Astrocyte (in vitro differentiated cells and primary cell): ENCODE measurements at regions not wholly inside any gene's neighbourhood (a gene's known extent, or its start where the extent isn't known, plus 50 kb on each side); places are given as distances from the start of the nearest gene placed in this dataset.

Experiments
- DNase-seq: peaks from one replicate; pipeline ENCODE4 v3.0.0-alpha.2; 2010; ENCODE audit warnings: low read depth
- FAIRE-seq: peaks from 2 replicates; lab custom pipeline; 2011; peaks lifted over from hg19 to GRCh38; lab: Jason Lieb, UNC
- H2AFZ ChIP-seq: 2 replicates; pipeline ENCODE4 v1.6.0; 2012; ENCODE audit warnings: low read depth, low read length, inconsistent platforms
- H3K27ac ChIP-seq: 2 replicates; pipeline ENCODE4 v1.5.1; 2011; ENCODE audit warnings: low read depth, low read length, inconsistent platforms
- H3K27me3 ChIP-seq: 2 replicates; pipeline ENCODE4 v1.6.0; 2011; ENCODE audit warnings: low read length, inconsistent platforms; ENCODE audit not compliant: insufficient read depth
- H3K36me3 ChIP-seq: 2 replicates; pipeline ENCODE4 v1.5.1; 2011; ENCODE audit warnings: low read length, inconsistent platforms; ENCODE audit not compliant: insufficient read depth
- H3K4me1 ChIP-seq: 2 replicates; pipeline ENCODE4 v1.5.1; 2011; ENCODE audit warnings: low read length, inconsistent platforms; ENCODE audit not compliant: insufficient read depth
- H3K4me2 ChIP-seq: 2 replicates; pipeline ENCODE4 v1.6.0; 2012; ENCODE audit warnings: low read length, inconsistent platforms
- H3K4me3 ChIP-seq: 2 replicates; pipeline ENCODE4 v1.5.1; 2011; ENCODE audit warnings: low read depth, mild to moderate bottlenecking, low read length, inconsistent platforms; ENCODE audit not compliant: insufficient read depth
- H3K79me2 ChIP-seq: 2 replicates; pipeline ENCODE4 v1.6.0; 2012; ENCODE audit warnings: mild to moderate bottlenecking, low read length, inconsistent platforms; ENCODE audit not compliant: insufficient read depth
- H3K9ac ChIP-seq: 2 replicates; pipeline ENCODE4 v1.6.0; 2012; ENCODE audit warnings: mild to moderate bottlenecking, low read length, inconsistent platforms
- H3K9me3 ChIP-seq: 2 replicates; pipeline ENCODE4 v1.5.1; 2012; ENCODE audit warnings: low read depth, mild to moderate bottlenecking, low read length, inconsistent platforms; ENCODE audit not compliant: insufficient read depth
- H4K20me1 ChIP-seq: 2 replicates; pipeline ENCODE4 v1.6.0; 2012; ENCODE audit warnings: low read length, inconsistent platforms; ENCODE audit not compliant: insufficient read depth
- H3K27ac Mint-ChIP-seq: one replicate; pipeline ENCODE4 v1.8.0; 2021; ENCODE audit warnings: mild to moderate bottlenecking, mixed read lengths; ENCODE audit not compliant: unreplicated experiment
- H3K27me3 Mint-ChIP-seq: one replicate; pipeline ENCODE4 v1.8.0; 2021; ENCODE audit warnings: low read depth, mixed read lengths; ENCODE audit not compliant: unreplicated experiment
- H3K36me3 Mint-ChIP-seq: one replicate; pipeline ENCODE4 v1.8.0; 2021; ENCODE audit warnings: low read depth, mixed read lengths; ENCODE audit not compliant: unreplicated experiment
- H3K4me1 Mint-ChIP-seq: one replicate; pipeline ENCODE4 v1.8.0; 2021; ENCODE audit warnings: low read depth, mixed read lengths; ENCODE audit not compliant: unreplicated experiment
- H3K4me3 Mint-ChIP-seq: one replicate; pipeline ENCODE4 v1.8.0; 2021; ENCODE audit warnings: mild to moderate bottlenecking, moderate library complexity, mixed read lengths; ENCODE audit not compliant: unreplicated experiment
- H3K9me3 Mint-ChIP-seq: one replicate; pipeline ENCODE4 v1.8.0; 2021; ENCODE audit warnings: mild to moderate bottlenecking, mixed read lengths; ENCODE audit not compliant: unreplicated experiment
- CTCF ChIP-seq: IDR thresholded peaks from 2 replicates; pipeline ENCODE4 v1.5.1; 2011; ENCODE audit warnings: low read depth, mild to moderate bottlenecking, inconsistent platforms, low read length, moderate library complexity; ENCODE audit not compliant: insufficient read depth
- EZH2 ChIP-seq: IDR thresholded peaks from 2 replicates; pipeline ENCODE4 v1.6.1; 2012; ENCODE audit warnings: mild to moderate bottlenecking, low read length, inconsistent platforms; ENCODE audit not compliant: insufficient read depth

- TF ChIP-seq EZH2: no peak
- TF ChIP-seq CTCF: no peak
- H4K20me1 ChIP-seq: no peaks in the 10 kb centered on the region
- DNase-seq (no peak), FAIRE-seq (no peak)
- no peaks in the 10 kb centered on the region for H3K36me3 ChIP-seq
- no peak overlapping the region for H3K9ac ChIP-seq
- H3K4me2 ChIP-seq: no peak overlapping the region
- no peaks in the 10 kb centered on the region for H3K9me3 ChIP-seq
- Mint-ChIP-seq H3K4me1 (peaks cover 4% of the 10 kb centered on the region), H3K27me3 (no peaks in the 10 kb centered on the region), H3K9me3 (peaks cover 2% of the 10 kb centered on the region), H3K27ac (no peak overlapping the region), H3K36me3 (no peaks in the 10 kb centered on the region), H3K4me3 (no peak overlapping the region)
- no peaks in the 10 kb centered on the region for H3K4me1 ChIP-seq
- H3K27me3 ChIP-seq: no peaks in the 10 kb centered on the region
- no peak overlapping the region for H3K27ac ChIP-seq
- no peak overlapping the region for H3K4me3 ChIP-seq
- no peak overlapping the region for H2AFZ ChIP-seq
- H3K79me2 ChIP-seq: no peaks in the 10 kb centered on the region
Observed at GRCh38 chr13:72230131-72230530, 363.1 kb upstream of the DACH1 start.

GRCh38 chr13:72229067-72229466, 362.1 kb upstream of the DACH1 start:
- H3K9me3 Mint-ChIP-seq: no peaks in the 10 kb centered on the region
- Histone ChIP-seq H3K9me3 (no peaks in the 10 kb centered on the region), H3K4me3 (no peak overlapping the region), H3K4me2 (no peak overlapping the region), H3K36me3 (no peaks in the 10 kb centered on the region), H3K27me3 (no peaks in the 10 kb centered on the region), H4K20me1 (no peaks in the 10 kb centered on the region), H3K9ac (no peak overlapping the region), H3K27ac (no peak overlapping the region), H2AFZ (no peak overlapping the region), H3K4me1 (no peaks in the 10 kb centered on the region), H3K79me2 (no peaks in the 10 kb centered on the region)
- FAIRE-seq (no peak), DNase-seq (no peak)
- no peaks in the 10 kb centered on the region for H3K36me3 Mint-ChIP-seq
- H3K4me3 Mint-ChIP-seq: no peak overlapping the region
- no peaks in the 10 kb centered on the region for H3K27me3 Mint-ChIP-seq
- H3K27ac Mint-ChIP-seq: no peak overlapping the region
- no peak for TF ChIP-seq CTCF
- no peak for TF ChIP-seq EZH2
- H3K4me1 Mint-ChIP-seq: peaks cover 4% of the 10 kb centered on the region

- Mint-ChIP-seq H3K4me3 (no peak overlapping the region), H3K9me3 (no peaks in the 10 kb centered on the region), H3K27ac (no peak overlapping the region), H3K27me3 (no peaks in the 10 kb centered on the region), H3K36me3 (no peaks in the 10 kb centered on the region), H3K4me1 (peaks cover 6% of the 10 kb centered on the region)
- Histone ChIP-seq H4K20me1 (no peaks in the 10 kb centered on the region), H3K9ac (no peak overlapping the region), H2AFZ (no peak overlapping the region), H3K9me3 (no peaks in the 10 kb centered on the region), H3K27me3 (no peaks in the 10 kb centered on the region), H3K36me3 (no peaks in the 10 kb centered on the region), H3K79me2 (no peaks in the 10 kb centered on the region), H3K4me3 (no peak overlapping the region), H3K27ac (no peak overlapping the region), H3K4me2 (no peak overlapping the region), H3K4me1 (no peaks in the 10 kb centered on the region)
- TF ChIP-seq EZH2 (no peak), CTCF (peak; percentile 38)
- FAIRE-seq: no peak
- DNase-seq: no peak
Observed at GRCh38 chr13:72221276-72221962, 354.4 kb upstream of the DACH1 start.
